ENCODE measurements at regions not wholly inside any gene's neighbourhood (a gene's known extent, or its start where the extent isn't known, plus 50 kb on each side); places are given as distances from the start of the nearest gene placed in this dataset.
A peak's percentile ranks its signal among the peaks of the same experiment; 100 is the strongest.

GRCh38 chr6:27135087-27135657 is 112.3 kb upstream of the PRSS16 start:
- Mint-ChIP-seq H3K27ac (peak overlapping the region; percentile 88), H3K4me3 (no peak overlapping the region), H3K36me3 (peaks cover 5% of the 10 kb centered on the region; the same call in 1 of the 2 replicates), H3K27me3 (ENCODE audit: low read depth) (no peaks in the 10 kb centered on the region), H3K9me3 (no peaks in the 10 kb centered on the region), H3K4me1 (peaks cover 58% of the 10 kb centered on the region)
- ATAC-seq (no peak), DNase-seq (ENCODE audit: low spot score) (no peak)
- CTCF ChIA-PET, result interaction anchor here (0.7 kb wide), 1 partner anchor 493 kb away, joined by 3 read pairs; no protein-coding TSS in a partner anchor
- POLR2A ChIA-PET, result interaction anchor here (0.6 to 7.2 kb wide), 8 partner anchors 10 to 946 kb away, joined by 3 to 286 read pairs (median 24); a partner anchor contains a TSS
- TF ChIP-seq FOXJ3 (CRISPR knock-in tag; IDR thresholded peaks at IDR 0.05; ENCODE audit: borderline replicate concordance), result no peak
- no peak for TF ChIP-seq ZBTB43 (CRISPR knock-in tag; IDR thresholded peaks at IDR 0.05)
- no peak for TF ChIP-seq ZSCAN18 (CRISPR knock-in tag; IDR thresholded peaks at IDR 0.05)
- TF ChIP-seq MLX (CRISPR knock-in tag; IDR thresholded peaks at IDR 0.05), result no peak
- no peak for TF ChIP-seq HMGXB4 (CRISPR knock-in tag; IDR thresholded peaks at IDR 0.05)
- TF ChIP-seq MXD4 (CRISPR knock-in tag; IDR thresholded peaks at IDR 0.05; ENCODE audit: borderline replicate concordance), result no peak
- no peak for TF ChIP-seq TEAD1 (CRISPR knock-in tag; IDR thresholded peaks at IDR 0.05)
- TF ChIP-seq FOXK1 (CRISPR knock-in tag; IDR thresholded peaks at IDR 0.05), result no peak
- TF ChIP-seq ZNF416 (CRISPR knock-in tag; IDR thresholded peaks at IDR 0.05), result no peak
- no peak for TF ChIP-seq ZBTB21 (CRISPR knock-in tag; IDR thresholded peaks at IDR 0.05; ENCODE audit: borderline replicate concordance)
- no peak for TF ChIP-seq ZNF532 (CRISPR knock-in tag; IDR thresholded peaks at IDR 0.05; ENCODE audit: borderline replicate concordance)
- no peak for TF ChIP-seq RELA (CRISPR knock-in tag; IDR thresholded peaks at IDR 0.05; ENCODE audit: borderline replicate concordance)
- no peak for TF ChIP-seq ZNF138 (CRISPR knock-in tag; conservative IDR thresholded peaks at IDR 0.05)
- no peak for TF ChIP-seq ARID4B (CRISPR knock-in tag; IDR thresholded peaks at IDR 0.05; ENCODE audit: borderline replicate concordance)
- no peak for TF ChIP-seq SP1 (CRISPR knock-in tag; conservative IDR thresholded peaks at IDR 0.05)
- no peak for TF ChIP-seq CBFB (CRISPR knock-in tag; IDR thresholded peaks at IDR 0.05; ENCODE audit: low read depth)
- no peak for TF ChIP-seq ZNF512 (CRISPR knock-in tag; IDR thresholded peaks at IDR 0.05; ENCODE audit: borderline replicate concordance)
- no peak for TF ChIP-seq HMGA2 (CRISPR knock-in tag; IDR thresholded peaks at IDR 0.05)

Measured in WTC11 (cell line).